Epithelial cell of proximal tubule (primary cell): ENCODE measurements at regions not wholly inside any gene's neighbourhood (a gene's known extent, or its start where the extent isn't known, plus 50 kb on each side); places are given as distances from the start of the nearest gene placed in this dataset.

Experiments used
- DNase-seq: peaks from one replicate; pipeline ENCODE4 v3.0.0-alpha.2; 2011; ENCODE audit warnings: low read depth
- H3K4me3 ChIP-seq: 2 replicates; pipeline ENCODE4 v1.5.1; 2011; ENCODE audit warnings: low read depth, mild to moderate bottlenecking, low read length
- CTCF ChIP-seq: conservative IDR thresholded peaks from 2 replicates; pipeline ENCODE4 v1.5.1; 2012; ENCODE audit warnings: low read depth, mild to moderate bottlenecking, low read length

- no peak for DNase-seq
- no peak for TF ChIP-seq CTCF
- H3K4me3 ChIP-seq, result no peak overlapping the region
Measured at GRCh38 chr5:68161156-68161555, 54.4 kb upstream of the PIK3R1 start.

GRCh38 chr5:68159224-68159951 is 56.2 kb upstream of the PIK3R1 start:
- H3K4me3 ChIP-seq, result no peak overlapping the region
- TF ChIP-seq CTCF, result no peak
- DNase-seq, result no peak

- H3K4me3 ChIP-seq, result no peak overlapping the region
- DNase-seq, result no peak
- TF ChIP-seq CTCF, result no peak
Measured at GRCh38 chr5:68155940-68156339, 59.6 kb upstream of the PIK3R1 start.

GRCh38 chr5:68154119-68154857 is 61.3 kb upstream of the PIK3R1 start:
- TF ChIP-seq CTCF, result no peak
- H3K4me3 ChIP-seq, result no peak overlapping the region
- no peak for DNase-seq

- no peak for DNase-seq
- no peak overlapping the region for H3K4me3 ChIP-seq
- no peak for TF ChIP-seq CTCF
Measured at GRCh38 chr5:68151812-68152211, 63.7 kb upstream of the PIK3R1 start.

GRCh38 chr5:68149189-68149588 is 66.4 kb upstream of the PIK3R1 start:
- no peak for TF ChIP-seq CTCF
- DNase-seq, result no peak
- H3K4me3 ChIP-seq, result no peak overlapping the region
